ENCODE measurements at regions not wholly inside any gene's neighbourhood (a gene's known extent, or its start where the extent isn't known, plus 50 kb on each side); places are given as distances from the start of the nearest gene placed in this dataset.

DNA sequence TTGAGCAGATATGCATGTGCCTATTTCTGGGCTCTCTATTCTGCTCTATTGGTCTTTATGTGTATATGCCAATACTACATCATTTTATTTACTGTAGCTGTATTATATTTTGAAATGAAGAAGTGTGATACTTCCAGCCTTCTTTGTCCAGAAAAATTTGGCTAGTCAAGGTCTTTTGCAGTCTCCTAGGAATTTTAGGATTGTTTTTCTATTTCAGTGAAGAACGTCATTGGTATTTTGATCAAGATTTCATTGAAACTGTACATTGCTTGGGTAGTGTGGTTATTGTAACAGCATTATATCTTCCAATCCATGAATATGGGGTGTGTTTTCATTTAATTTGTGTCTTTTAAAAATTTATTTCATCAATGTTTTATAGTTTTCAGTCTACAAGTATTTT is 400.3 kb downstream of the AASDHPPT start:
- H3K27ac ChIP-seq, result no peak overlapping the region
- no peak for TF ChIP-seq ZFX (IDR thresholded peaks at IDR 0.05; ENCODE audit: borderline replicate concordance)
- TF ChIP-seq, protein P1, sequence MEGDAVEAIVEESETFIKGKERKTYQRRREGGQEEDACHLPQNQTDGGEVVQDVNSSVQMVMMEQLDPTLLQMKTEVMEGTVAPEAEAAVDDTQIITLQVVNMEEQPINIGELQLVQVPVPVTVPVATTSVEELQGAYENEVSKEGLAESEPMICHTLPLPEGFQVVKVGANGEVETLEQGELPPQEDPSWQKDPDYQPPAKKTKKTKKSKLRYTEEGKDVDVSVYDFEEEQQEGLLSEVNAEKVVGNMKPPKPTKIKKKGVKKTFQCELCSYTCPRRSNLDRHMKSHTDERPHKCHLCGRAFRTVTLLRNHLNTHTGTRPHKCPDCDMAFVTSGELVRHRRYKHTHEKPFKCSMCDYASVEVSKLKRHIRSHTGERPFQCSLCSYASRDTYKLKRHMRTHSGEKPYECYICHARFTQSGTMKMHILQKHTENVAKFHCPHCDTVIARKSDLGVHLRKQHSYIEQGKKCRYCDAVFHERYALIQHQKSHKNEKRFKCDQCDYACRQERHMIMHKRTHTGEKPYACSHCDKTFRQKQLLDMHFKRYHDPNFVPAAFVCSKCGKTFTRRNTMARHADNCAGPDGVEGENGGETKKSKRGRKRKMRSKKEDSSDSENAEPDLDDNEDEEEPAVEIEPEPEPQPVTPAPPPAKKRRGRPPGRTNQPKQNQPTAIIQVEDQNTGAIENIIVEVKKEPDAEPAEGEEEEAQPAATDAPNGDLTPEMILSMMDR (IDR thresholded peaks at IDR 0.05), result no peak

DNA sequence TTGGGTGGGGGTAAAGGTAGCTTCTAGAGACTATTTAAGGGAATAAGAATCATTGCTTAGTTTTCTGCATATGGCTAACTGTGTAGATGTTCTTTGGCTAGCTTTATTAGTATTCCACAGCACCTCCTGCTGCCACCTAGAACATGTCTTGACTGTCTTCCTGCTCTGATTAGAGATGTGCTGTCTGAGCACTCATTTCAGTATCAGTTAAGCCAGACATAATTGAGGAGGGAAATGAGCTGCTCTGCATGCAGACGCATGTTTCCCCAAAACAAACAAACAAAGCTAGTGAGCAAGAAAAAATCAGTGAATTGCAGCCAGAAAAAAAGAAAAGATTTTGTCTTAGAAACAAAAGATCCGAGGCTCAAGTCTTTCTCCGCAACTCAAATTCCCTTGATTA is 402.2 kb downstream of the AASDHPPT start:
- TF ChIP-seq, protein P1 (IDR thresholded peaks at IDR 0.05), result no peak
- no peak for TF ChIP-seq ZFX (IDR thresholded peaks at IDR 0.05; ENCODE audit: borderline replicate concordance)
- H3K27ac ChIP-seq, result no peak overlapping the region

DNA sequence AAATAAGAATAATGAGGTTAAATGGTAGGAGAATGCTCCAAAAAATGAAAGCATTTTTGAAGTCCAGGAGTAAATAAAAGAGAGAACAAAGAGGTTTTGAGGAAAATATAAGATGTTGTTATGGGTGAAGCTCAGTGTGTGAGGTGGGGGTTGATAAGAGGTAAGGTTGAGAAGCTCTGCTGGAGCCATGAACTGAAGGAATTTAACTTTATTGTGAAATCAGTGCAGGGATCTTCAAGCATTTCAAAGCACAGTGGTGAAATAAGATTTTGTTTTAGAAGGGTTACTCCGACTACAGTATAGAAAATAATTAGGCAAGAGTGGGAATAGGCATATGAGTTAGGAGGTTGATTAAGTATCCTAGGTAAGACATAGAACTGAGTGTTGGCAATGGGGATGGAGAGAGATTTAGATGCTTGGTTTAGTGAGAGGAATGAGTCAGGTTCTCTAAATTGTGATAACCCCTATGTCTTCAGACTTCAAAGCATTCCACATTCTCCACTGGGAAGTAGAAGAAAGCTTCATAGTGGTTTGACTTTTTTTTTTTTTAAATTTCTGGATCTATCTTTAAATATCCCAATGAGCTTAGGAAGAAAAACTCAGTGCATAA is 403.2 kb downstream of the AASDHPPT start:
- H3K27ac ChIP-seq, result no peak overlapping the region
- no peak for TF ChIP-seq ZFX (IDR thresholded peaks at IDR 0.05; ENCODE audit: borderline replicate concordance)
- TF ChIP-seq, protein P1 (IDR thresholded peaks at IDR 0.05), result no peak

DNA sequence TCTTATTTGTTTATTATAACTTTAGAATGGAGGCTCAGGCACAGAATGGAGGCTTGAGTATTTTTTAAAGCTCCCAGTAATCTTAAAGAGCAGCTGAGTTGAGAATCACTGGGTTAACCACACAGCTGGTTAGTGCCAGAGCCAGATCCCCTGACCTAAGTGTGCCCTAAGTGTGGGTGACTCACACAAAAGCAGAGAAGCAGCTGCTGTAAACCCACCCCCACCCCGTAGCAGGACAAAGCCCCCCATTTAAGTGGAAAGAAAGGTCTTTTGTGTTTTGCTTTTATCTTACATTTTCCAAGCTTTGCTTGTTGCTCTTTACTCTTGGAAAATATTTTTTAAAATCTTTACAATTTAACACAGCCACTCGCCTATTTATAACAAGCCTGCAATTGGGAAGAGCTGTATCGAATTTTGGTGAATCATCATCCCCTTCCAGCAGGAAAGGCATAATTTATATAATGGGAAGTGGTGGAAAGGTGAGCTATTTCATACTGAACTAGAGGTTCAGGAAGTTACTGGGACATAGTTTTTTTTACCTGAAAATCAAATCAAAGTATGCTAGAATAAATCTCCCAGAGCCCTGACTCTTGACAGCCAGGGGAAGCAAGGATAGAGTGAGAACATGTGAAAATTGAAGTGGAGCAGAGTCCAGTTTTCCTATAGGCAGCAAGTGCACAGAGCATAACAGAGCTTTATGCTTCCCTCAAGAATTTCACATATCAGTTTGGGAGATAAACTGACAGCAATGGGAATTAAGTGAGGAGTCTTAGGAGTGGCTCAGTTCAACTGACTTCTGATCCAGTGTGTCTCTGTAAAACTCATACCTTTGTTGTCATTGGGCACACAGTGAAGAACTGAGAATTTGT is 405.7 kb downstream of the AASDHPPT start:
- TF ChIP-seq, protein P1 (IDR thresholded peaks at IDR 0.05), result no peak
- no peak for TF ChIP-seq ZFX (IDR thresholded peaks at IDR 0.05; ENCODE audit: borderline replicate concordance)
- H3K27ac ChIP-seq, result no peak overlapping the region

DNA sequence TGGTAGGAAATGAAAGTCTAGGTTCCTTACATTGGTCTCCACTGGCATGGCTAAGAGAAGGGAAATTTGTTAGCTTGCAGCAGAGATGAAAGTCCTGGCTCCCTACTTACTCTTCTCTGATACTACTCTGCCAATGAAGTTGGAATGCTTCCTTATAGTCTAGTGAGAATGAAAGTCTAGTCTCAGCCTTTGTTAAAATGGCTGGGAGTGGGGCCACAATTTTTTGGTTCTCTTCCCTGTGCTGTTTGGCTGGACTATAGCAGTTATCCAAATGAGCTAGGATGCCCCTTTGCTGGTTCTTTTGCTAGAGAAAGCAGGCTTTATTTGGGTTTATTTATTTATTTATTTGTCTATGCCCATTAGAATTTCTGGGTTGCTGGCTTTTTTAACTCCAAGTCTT is 414.3 kb downstream of the AASDHPPT start:
- H3K27ac ChIP-seq, result no peak overlapping the region
- TF ChIP-seq, protein P1 (IDR thresholded peaks at IDR 0.05), result no peak
- TF ChIP-seq ZFX (IDR thresholded peaks at IDR 0.05; ENCODE audit: borderline replicate concordance), result no peak

DNA sequence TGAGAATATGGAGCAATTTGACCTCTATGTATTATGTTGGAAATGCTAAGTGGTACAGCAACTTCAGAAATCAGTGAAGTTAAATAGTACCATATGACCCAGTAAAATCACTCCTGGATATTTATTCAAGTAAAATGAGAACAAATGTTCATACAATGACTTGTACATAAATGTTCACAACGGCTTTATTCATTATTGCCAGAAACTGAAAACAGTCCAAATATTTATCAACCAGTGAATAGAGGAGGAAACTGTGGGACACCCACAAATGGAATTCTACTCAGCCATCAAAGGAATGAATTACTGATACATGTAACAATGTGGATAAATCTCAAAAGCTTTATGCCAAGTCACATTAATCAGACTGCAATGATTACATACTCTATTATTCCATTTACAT is 416.3 kb downstream of the AASDHPPT start:
- TF ChIP-seq, protein P1 (IDR thresholded peaks at IDR 0.05), result no peak
- TF ChIP-seq ZFX (IDR thresholded peaks at IDR 0.05; ENCODE audit: borderline replicate concordance), result no peak
- H3K27ac ChIP-seq, result no peak overlapping the region

DNA sequence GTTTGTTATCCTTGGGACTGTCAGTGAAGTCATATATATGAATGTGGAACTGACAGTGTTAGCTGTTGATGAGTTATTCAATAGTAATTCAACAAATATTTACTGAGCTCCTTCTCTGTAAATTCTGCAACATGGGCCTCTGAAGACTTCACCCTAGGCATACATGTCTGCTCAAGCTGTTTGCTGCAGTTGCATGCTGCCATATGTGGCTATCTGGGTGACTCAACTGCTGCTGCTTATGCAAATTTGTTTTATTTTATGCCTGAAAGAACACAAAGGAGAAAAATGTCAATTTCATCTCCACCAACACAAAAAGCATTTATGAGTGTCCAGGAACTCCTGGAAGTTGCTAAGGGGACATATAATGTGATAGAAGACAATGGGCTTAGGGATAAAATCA is 417.6 kb downstream of the AASDHPPT start:
- TF ChIP-seq, protein P1 (IDR thresholded peaks at IDR 0.05), result no peak
- TF ChIP-seq ZFX (IDR thresholded peaks at IDR 0.05; ENCODE audit: borderline replicate concordance), result no peak
- no peak overlapping the region for H3K27ac ChIP-seq

Data from 22Rv1 (cell line).